Esophagus squamous epithelium (tissue), 4 donors: ENCODE measurements at regions not wholly inside any gene's neighbourhood (a gene's known extent, or its start where the extent isn't known, plus 50 kb on each side); places are given as distances from the start of the nearest gene placed in this dataset.

Experiments used
- POLR2A ChIP-seq, 4 donors: fragments of 450-650 bp; IDR thresholded peaks; one replicate each; pipeline ENCODE4 v1.6.1; 2017; ENCODE audit warnings: antibody characterized with exemption in 4 of 4, mild to moderate bottlenecking in 4 of 4, moderate library complexity in 3 of 4
- TF ChIP-seq, protein P1 (sequence below), 6 experiments: fragments of 450-650 bp in 4 of 6; fragments of 200-600 bp in 2 of 6; sonication (generic) in 2 of 6; IDR thresholded peaks; one replicate each; pipeline ENCODE4 v1.5.1; 2016 to 2019; ENCODE audit warnings: antibody characterized with exemption in 6 of 6, mild to moderate bottlenecking in 4 of 6, moderate library complexity in 4 of 6

DNA sequence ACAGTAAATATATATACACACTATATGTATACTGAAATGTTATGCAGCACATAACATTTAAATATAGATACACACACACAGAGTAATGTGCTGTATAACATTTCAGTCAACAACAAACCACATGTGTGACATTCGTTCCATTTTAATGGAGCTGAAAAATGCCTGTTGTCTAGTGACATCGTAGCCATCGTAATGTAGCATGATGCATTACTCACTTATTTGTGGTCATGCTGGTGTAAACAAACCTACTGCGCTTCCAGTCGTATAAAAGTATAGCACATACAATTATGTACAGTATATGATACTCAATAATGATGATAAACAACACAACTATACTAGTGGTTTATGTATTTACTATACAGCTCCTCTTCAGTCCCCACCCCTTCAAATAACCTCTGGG lies 119.0 kb upstream of the SLC38A4 start:
- TF ChIP-seq, protein P1, sequence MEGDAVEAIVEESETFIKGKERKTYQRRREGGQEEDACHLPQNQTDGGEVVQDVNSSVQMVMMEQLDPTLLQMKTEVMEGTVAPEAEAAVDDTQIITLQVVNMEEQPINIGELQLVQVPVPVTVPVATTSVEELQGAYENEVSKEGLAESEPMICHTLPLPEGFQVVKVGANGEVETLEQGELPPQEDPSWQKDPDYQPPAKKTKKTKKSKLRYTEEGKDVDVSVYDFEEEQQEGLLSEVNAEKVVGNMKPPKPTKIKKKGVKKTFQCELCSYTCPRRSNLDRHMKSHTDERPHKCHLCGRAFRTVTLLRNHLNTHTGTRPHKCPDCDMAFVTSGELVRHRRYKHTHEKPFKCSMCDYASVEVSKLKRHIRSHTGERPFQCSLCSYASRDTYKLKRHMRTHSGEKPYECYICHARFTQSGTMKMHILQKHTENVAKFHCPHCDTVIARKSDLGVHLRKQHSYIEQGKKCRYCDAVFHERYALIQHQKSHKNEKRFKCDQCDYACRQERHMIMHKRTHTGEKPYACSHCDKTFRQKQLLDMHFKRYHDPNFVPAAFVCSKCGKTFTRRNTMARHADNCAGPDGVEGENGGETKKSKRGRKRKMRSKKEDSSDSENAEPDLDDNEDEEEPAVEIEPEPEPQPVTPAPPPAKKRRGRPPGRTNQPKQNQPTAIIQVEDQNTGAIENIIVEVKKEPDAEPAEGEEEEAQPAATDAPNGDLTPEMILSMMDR (IDR thresholded peaks at IDR 0.05) = no peak
- TF ChIP-seq POLR2A (IDR thresholded peaks at IDR 0.05) = no peak
